22Rv1 (cell line): ENCODE measurements at regions not wholly inside any gene's neighbourhood (a gene's known extent, or its start where the extent isn't known, plus 50 kb on each side); places are given as distances from the start of the nearest gene placed in this dataset.

Experiments
- CTCF ChIP-seq: fragments of 450-650 bp; IDR thresholded peaks from 2 replicates; pipeline ENCODE4 v1.5.1; 2017; ENCODE audit warnings: mild to moderate bottlenecking
- ZFX ChIP-seq: fragments of 450-650 bp; IDR thresholded peaks from 2 replicates; pipeline ENCODE4 v1.6.1; 2017; ENCODE audit warnings: antibody characterized with exemption, borderline replicate concordance

GRCh38 chr2:187684174-187684573 lies 129.9 kb upstream of the TFPI start:
- TF ChIP-seq ZFX (no peak), CTCF (no peak)
